HEK293T (cell line): ENCODE measurements at regions not wholly inside any gene's neighbourhood (a gene's known extent, or its start where the extent isn't known, plus 50 kb on each side); places are given as distances from the start of the nearest gene placed in this dataset.

Experiments used
- ARNT ChIP-seq: fragments of 450-650 bp; IDR thresholded peaks from 2 replicates; pipeline ENCODE4 v1.6.1; 2017; ENCODE audit warnings: mild to moderate bottlenecking
- BHLHE40 ChIP-seq: fragments of 450-650 bp; IDR thresholded peaks from 2 replicates; pipeline ENCODE4 v1.6.1; 2016; ENCODE audit warnings: mild to moderate bottlenecking, moderate library complexity, borderline replicate concordance
- ELF4 ChIP-seq: fragments of 450-650 bp; IDR thresholded peaks from 2 replicates; pipeline ENCODE4 v1.6.1; 2017; ENCODE audit warnings: antibody characterized with exemption
- FOXA1 ChIP-seq: fragments of 450-650 bp; IDR thresholded peaks from 2 replicates; pipeline ENCODE4 v1.6.1; 2016; ENCODE audit warnings: mild to moderate bottlenecking
- FOXK2 ChIP-seq: fragments of 450-650 bp; IDR thresholded peaks from 2 replicates; pipeline ENCODE4 v1.6.1; 2016; ENCODE audit warnings: mild to moderate bottlenecking
- FOXM1 ChIP-seq: fragments of 450-650 bp; IDR thresholded peaks from 2 replicates; pipeline ENCODE4 v1.6.1; 2017; ENCODE audit warnings: mild to moderate bottlenecking, borderline replicate concordance
- HDGF ChIP-seq: fragments of 450-650 bp; IDR thresholded peaks from 2 replicates; pipeline ENCODE4 v1.6.1; 2017; ENCODE audit warnings: antibody characterized with exemption, borderline replicate concordance
- LEF1 ChIP-seq: fragments of 450-650 bp; IDR thresholded peaks from 2 replicates; pipeline ENCODE4 v1.6.1; 2017; ENCODE audit warnings: mild to moderate bottlenecking, borderline replicate concordance
- NFRKB ChIP-seq: fragments of 450-650 bp; IDR thresholded peaks from 2 replicates; pipeline ENCODE4 v1.6.1; 2016; ENCODE audit warnings: mild to moderate bottlenecking, moderate library complexity
- PKNOX1 ChIP-seq: fragments of 450-650 bp; IDR thresholded peaks from 2 replicates; pipeline ENCODE4 v1.6.1; 2016
- SP1 ChIP-seq: fragments of 450-650 bp; IDR thresholded peaks from 2 replicates; pipeline ENCODE4 v1.6.1; 2017
- SUZ12 ChIP-seq: fragments of 450-650 bp; IDR thresholded peaks from 2 replicates; pipeline ENCODE4 v1.6.1; 2016; ENCODE audit warnings: mild to moderate bottlenecking
- TARDBP ChIP-seq: fragments of 450-650 bp; IDR thresholded peaks from 2 replicates; pipeline ENCODE4 v1.6.1; 2016
- ZNF384 ChIP-seq: fragments of 450-650 bp; IDR thresholded peaks from 2 replicates; pipeline ENCODE4 v1.6.1; 2016

GRCh38 chr10:56522166-56522565 is 161.1 kb upstream of the ZWINT start:
- TF ChIP-seq FOXK2 (no peak), NFRKB (no peak), SUZ12 (no peak), TARDBP (no peak), SP1 (no peak), LEF1 (no peak), FOXA1 (no peak), PKNOX1 (no peak), HDGF (no peak), BHLHE40 (no peak), ELF4 (no peak), FOXM1 (no peak), ZNF384 (no peak), ARNT (no peak)
